Body of pancreas (tissue), 4 donors: ENCODE measurements at regions not wholly inside any gene's neighbourhood (a gene's known extent, or its start where the extent isn't known, plus 50 kb on each side); places are given as distances from the start of the nearest gene placed in this dataset.

ENCODE experiments used
- ATAC-seq: fragments of 150-250 bp; one replicate; pipeline ENCODE4 v1.9.1; 2016
- DNase-seq, 4 donors: peaks; one replicate each; pipeline ENCODE4 v3.0.0-alpha.2; 2019
- H3K27ac ChIP-seq, 4 donors: fragments of 200-600 bp; sonication (generic); 1 replicate in 3 of 4; 2 replicates in 1 of 4; pipeline versions ENCODE4 v1.5.1 to v1.6.1; 2016 to 2019; ENCODE audit warnings: mild to moderate bottlenecking in 1 of 4, mixed read lengths in 1 of 4, moderate library complexity in 1 of 4
- H3K27me3 ChIP-seq, 2 donors: fragments of 200-600 bp; sonication (generic); one replicate each; pipeline ENCODE4 v1.6.0; 2016; ENCODE audit warnings: mild to moderate bottlenecking in 1 of 2
- H3K36me3 ChIP-seq, 2 donors: fragments of 200-600 bp; sonication (generic); replicated peaks in 1 of 2; 2 replicates each; pipeline ENCODE4 v1.5.1; 2016; ENCODE audit warnings: low read depth in 2 of 2; ENCODE audit not compliant: insufficient read depth in 1 of 2
- H3K4me1 ChIP-seq: fragments of 200-600 bp; sonication (generic); one replicate; pipeline ENCODE4 v1.6.0; 2016
- H3K4me3 ChIP-seq, 2 donors: fragments of 200-600 bp; sonication (generic); 1 replicate in 1 of 2; 2 replicates in 1 of 2; pipeline ENCODE4 v1.5.1; 2016 to 2019
- H3K9me3 ChIP-seq, 3 donors: fragments of 200-600 bp; sonication (generic); 1 replicate in 2 of 3; 2 replicates in 1 of 3; pipeline ENCODE4 v1.5.1; 2016
- CTCF ChIP-seq, 7 experiments: fragments of 450-650 bp in 4 of 7; fragments of 200-600 bp in 3 of 7; sonication (generic) in 3 of 7; IDR thresholded peaks; one replicate each; pipeline ENCODE4 v1.5.1; 2016 to 2019; ENCODE audit warnings: antibody characterized with exemption in 7 of 7
- POLR2A ChIP-seq, 3 donors: fragments of 450-650 bp; IDR thresholded peaks; one replicate each; pipeline ENCODE4 v1.6.1; 2016; ENCODE audit warnings: antibody characterized with exemption in 3 of 3, mild to moderate bottlenecking in 2 of 3
- WGBS, 2 donors: methylation state at CpG; one replicate each; pipeline ENCODE4 v1.1.5; 2017; 5-methylcytosine and 5-hydroxymethylcytosine counted together
- intact Hi-C: fragments of 100-400 bp; cut with DNase I; formaldehyde crosslinking; loops from one replicate; pipeline ENCODE4 v1.15.1; 2023

DNA sequence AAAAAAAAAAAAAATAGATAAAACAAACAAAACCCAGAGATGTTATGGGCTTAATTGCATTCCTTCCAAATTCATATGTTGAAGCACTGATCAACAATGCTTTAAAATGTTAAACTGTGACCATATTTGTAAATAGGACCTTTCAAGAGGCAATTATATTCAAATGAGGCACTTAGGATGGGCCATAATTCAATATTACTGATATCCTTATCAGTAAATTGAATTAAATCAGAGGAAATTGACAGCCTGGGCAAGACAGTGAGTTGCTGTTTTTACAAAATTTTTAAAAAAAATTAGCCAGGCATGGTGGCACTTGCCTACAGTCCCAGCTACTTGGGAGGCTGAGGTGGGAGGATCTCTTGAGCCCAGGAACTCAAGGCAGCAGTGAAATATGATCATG, 364.1 kb downstream of the GJA1 start:
- no peak overlapping the region for H3K4me3 ChIP-seq
- no peaks in the 10 kb centered on the region for H3K9me3 ChIP-seq
- intact Hi-C loops = no loop called here
- H3K27ac ChIP-seq = no peak overlapping the region
- H3K27me3 ChIP-seq = no peaks in the 10 kb centered on the region
- ATAC-seq (no peak), DNase-seq (no peak)
- TF ChIP-seq CTCF (IDR thresholded peaks at IDR 0.05) = no peak
- no peak for TF ChIP-seq POLR2A (IDR thresholded peaks at IDR 0.05)
- no peaks in the 10 kb centered on the region for H3K4me1 ChIP-seq
- H3K36me3 ChIP-seq = no peaks in the 10 kb centered on the region

DNA sequence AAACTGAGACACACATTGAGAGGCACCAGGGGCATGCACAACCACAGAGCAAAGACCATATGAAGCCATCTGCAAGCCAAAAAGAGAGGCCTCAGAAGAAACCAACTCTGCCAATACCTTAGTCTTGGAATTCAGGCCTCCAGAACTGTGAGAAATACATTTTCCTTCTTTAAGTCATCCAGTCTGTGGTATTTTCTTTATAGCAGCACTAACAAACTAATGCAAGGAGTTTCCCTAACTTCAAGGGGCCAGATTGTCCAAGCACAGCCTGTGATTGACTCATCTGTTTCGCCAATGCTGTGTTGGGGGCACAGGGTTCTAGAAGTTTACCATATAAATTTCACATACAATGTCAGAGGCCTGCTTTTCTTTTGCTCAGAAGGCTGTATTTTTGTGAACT, 364.6 kb downstream of the GJA1 start:
- H3K4me3 ChIP-seq = no peak overlapping the region
- no peaks in the 10 kb centered on the region for H3K9me3 ChIP-seq
- H3K36me3 ChIP-seq = no peaks in the 10 kb centered on the region
- ATAC-seq = no peak
- H3K27me3 ChIP-seq = no peaks in the 10 kb centered on the region
- intact Hi-C loops = no loop called here
- 69 to 100% methylated on average over 1 of the region's 1 CpG for WGBS, 2 donors
- H3K27ac ChIP-seq = no peak overlapping the region
- DNase-seq = no peak
- no peaks in the 10 kb centered on the region for H3K4me1 ChIP-seq
- TF ChIP-seq POLR2A (IDR thresholded peaks at IDR 0.05) = no peak

GRCh38 chr6:121806116-121806515, 370.7 kb downstream of the GJA1 start:
- no peak overlapping the region for H3K27ac ChIP-seq
- no peak for DNase-seq
- intact Hi-C loops = no loop called here
- H3K4me3 ChIP-seq = no peak overlapping the region
- H3K4me1 ChIP-seq = no peaks in the 10 kb centered on the region
- ATAC-seq = no peak
- H3K36me3 ChIP-seq = no peaks in the 10 kb centered on the region
- no peaks in the 10 kb centered on the region for H3K27me3 ChIP-seq
- TF ChIP-seq CTCF (IDR thresholded peaks at IDR 0.05) (no peak), POLR2A (IDR thresholded peaks at IDR 0.05) (no peak)
- 81 to 88% methylated on average over 1 of the region's 1 CpG for WGBS, 2 donors
- H3K9me3 ChIP-seq = no peaks in the 10 kb centered on the region

DNA sequence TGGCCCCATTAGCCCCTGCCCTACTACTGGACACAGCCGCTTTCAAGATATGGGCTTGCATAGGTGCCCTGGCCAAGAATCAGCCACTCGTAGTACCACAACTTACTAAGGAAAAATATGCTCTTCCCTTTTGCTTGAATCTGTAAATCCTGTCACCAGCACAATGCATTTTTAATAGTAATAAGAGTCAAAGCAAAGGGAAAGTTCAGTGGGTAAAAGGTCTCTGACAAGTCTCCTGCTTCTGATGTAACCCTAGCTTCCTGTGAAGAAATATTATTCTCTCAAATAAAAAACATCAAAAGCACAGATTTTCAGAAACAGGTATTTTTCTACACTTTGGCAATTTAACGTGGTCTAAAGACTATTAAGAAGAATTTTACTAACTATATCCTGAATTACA, 373.8 kb downstream of the GJA1 start:
- H3K4me3 ChIP-seq = no peak overlapping the region
- DNase-seq (no peak), ATAC-seq (no peak)
- 67 to 73% methylated on average over 3 of the region's 3 CpGs for WGBS, 2 donors
- H3K27ac ChIP-seq = no peak overlapping the region
- intact Hi-C loops = no loop called here
- no peaks in the 10 kb centered on the region for H3K27me3 ChIP-seq
- no peaks in the 10 kb centered on the region for H3K4me1 ChIP-seq
- TF ChIP-seq POLR2A (IDR thresholded peaks at IDR 0.05) (no peak), CTCF (IDR thresholded peaks at IDR 0.05) (no peak)
- H3K9me3 ChIP-seq = no peaks in the 10 kb centered on the region
- H3K36me3 ChIP-seq = no peaks in the 10 kb centered on the region

DNA sequence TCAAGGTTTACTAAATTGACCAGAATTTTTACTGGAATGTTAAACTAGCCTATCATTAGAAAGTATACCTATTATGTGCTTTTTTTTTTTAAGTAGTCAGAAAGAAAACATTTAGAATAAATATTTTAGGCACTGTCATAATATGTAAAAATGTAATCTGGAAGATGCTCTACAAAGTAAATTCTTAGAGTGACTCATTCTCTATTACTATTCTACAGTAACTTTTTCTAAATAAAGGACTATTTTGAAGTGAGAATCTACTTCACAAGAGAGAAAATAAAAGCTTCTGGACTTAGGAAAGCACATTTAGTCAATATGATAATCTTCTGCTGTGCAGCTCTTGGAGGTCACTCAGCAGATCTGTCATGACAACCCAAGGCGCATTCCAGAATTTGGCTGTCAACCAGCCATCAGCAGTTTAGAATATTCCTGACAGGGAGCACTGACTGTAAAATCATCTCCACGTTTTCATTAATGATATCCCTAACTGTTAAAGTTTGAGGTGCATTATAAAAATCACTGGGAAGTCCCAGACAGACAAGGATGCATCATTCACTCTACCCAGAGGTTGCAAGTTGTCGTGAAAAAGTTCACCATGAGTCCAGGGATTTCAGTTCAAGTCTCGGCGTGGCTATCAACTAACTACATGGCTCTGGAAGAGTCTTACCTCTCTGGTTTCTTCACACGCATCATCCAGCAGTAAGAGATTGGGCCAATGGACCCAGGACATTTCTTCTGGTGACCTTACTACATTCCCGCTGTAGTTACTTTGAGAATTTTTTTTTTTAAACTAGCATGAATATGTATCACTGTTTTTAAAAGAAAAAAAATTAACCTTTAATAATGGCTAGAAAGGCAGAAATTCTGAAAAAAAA, 374.9 kb downstream of the GJA1 start:
- WGBS, 2 donors = 79 to 83% methylated on average over 7 of the region's 7 CpGs
- Histone ChIP-seq H3K27ac (no peak overlapping the region), H3K4me1 (no peaks in the 10 kb centered on the region), H3K36me3 (no peaks in the 10 kb centered on the region), H3K9me3 (no peaks in the 10 kb centered on the region), H3K27me3 (no peaks in the 10 kb centered on the region), H3K4me3 (no peak overlapping the region)
- ATAC-seq = no peak
- no peak for DNase-seq
- TF ChIP-seq POLR2A (IDR thresholded peaks at IDR 0.05) (no peak), CTCF (IDR thresholded peaks at IDR 0.05) (no peak)
- intact Hi-C loops = no loop called here
